HG03108 (cell line): ENCODE measurements at regions not wholly inside any gene's neighbourhood (a gene's known extent, or its start where the extent isn't known, plus 50 kb on each side); places are given as distances from the start of the nearest gene placed in this dataset.
"Not testable (repeated sequence)": the region's sequence is repeated elsewhere in the genome, so short reads cannot be mapped to it uniquely, and the experiment has no call there.

Source experiments
- ATAC-seq: cut with Tn5 transposase; IDR thresholded peaks from one replicate; pipeline ENCODE4 v1.9.1; 2021; ENCODE audit warnings: moderate library complexity; ENCODE audit not compliant: unreplicated experiment

GRCh38 chr10:6985644-6986043, 405.6 kb upstream of the PRKCQ start:
- no peak for ATAC-seq

GRCh38 chr10:6984971-6985370, 404.9 kb upstream of the PRKCQ start:
- no peak for ATAC-seq

GRCh38 chr10:6984016-6984415, 403.9 kb upstream of the PRKCQ start:
- ATAC-seq: not testable (repeated sequence)

GRCh38 chr10:6980353-6980752, 400.3 kb upstream of the PRKCQ start:
- ATAC-seq: no peak

- ATAC-seq: no peak
Measured at GRCh38 chr10:6979371-6979770, 399.3 kb upstream of the PRKCQ start.

GRCh38 chr10:6978187-6978627, 398.1 kb upstream of the PRKCQ start:
- ATAC-seq: no peak

GRCh38 chr10:6977398-6978186, 397.5 kb upstream of the PRKCQ start:
- ATAC-seq: no peak

GRCh38 chr10:6973899-6974298, 393.8 kb upstream of the PRKCQ start:
- no peak for ATAC-seq

GRCh38 chr10:6972226-6972625, 392.1 kb upstream of the PRKCQ start:
- no peak for ATAC-seq

GRCh38 chr10:6969659-6970058, 389.6 kb upstream of the PRKCQ start:
- ATAC-seq: no peak

GRCh38 chr10:6964543-6964942, 384.5 kb upstream of the PRKCQ start:
- no peak for ATAC-seq

GRCh38 chr10:6962576-6962975, 382.5 kb upstream of the PRKCQ start:
- no peak for ATAC-seq

- ATAC-seq: no peak
Measured at GRCh38 chr10:6958711-6959110, 378.6 kb upstream of the PRKCQ start.

GRCh38 chr10:6958254-6958653, 378.2 kb upstream of the PRKCQ start:
- no peak for ATAC-seq

GRCh38 chr10:6957851-6958250, 377.8 kb upstream of the PRKCQ start:
- ATAC-seq: no peak

GRCh38 chr10:6956562-6956961, 376.5 kb upstream of the PRKCQ start:
- ATAC-seq: no peak

- ATAC-seq: no peak
Measured at GRCh38 chr10:6953271-6953801, 373.3 kb upstream of the PRKCQ start.

- no peak for ATAC-seq
Measured at GRCh38 chr10:6951732-6952131, 371.7 kb upstream of the PRKCQ start.

GRCh38 chr10:6950133-6950532, 370.1 kb upstream of the PRKCQ start:
- ATAC-seq: no peak

GRCh38 chr10:6944436-6944835, 364.4 kb upstream of the PRKCQ start:
- ATAC-seq: no peak

GRCh38 chr10:6938384-6938783, 358.3 kb upstream of the PRKCQ start:
- ATAC-seq: no peak

- no peak for ATAC-seq
Measured at GRCh38 chr10:6936931-6937330, 356.9 kb upstream of the PRKCQ start.
